Vagina (tissue), 2 donors: ENCODE measurements at regions not wholly inside any gene's neighbourhood (a gene's known extent, or its start where the extent isn't known, plus 50 kb on each side); places are given as distances from the start of the nearest gene placed in this dataset.

ENCODE experiments used
- POLR2A ChIP-seq, 2 donors: fragments of 450-650 bp; IDR thresholded peaks; one replicate each; pipeline ENCODE4 v1.6.1; 2017; ENCODE audit warnings: antibody characterized with exemption in 2 of 2, mild to moderate bottlenecking in 2 of 2, moderate library complexity in 2 of 2
- POLR2AphosphoS5 ChIP-seq, 2 donors: sonication (generic); formaldehyde crosslinking; IDR thresholded peaks; one replicate each; pipeline ENCODE4 v1.9.0; 2017; ENCODE audit warnings: antibody characterized with exemption in 2 of 2, mild to moderate bottlenecking in 2 of 2, low read depth in 1 of 2; ENCODE audit not compliant: insufficient read depth in 1 of 2
- TF ChIP-seq, protein P1 (sequence below), 3 experiments: fragments of 450-650 bp in 2 of 3; fragments of 200-600 bp in 1 of 3; sonication (generic) in 1 of 3; IDR thresholded peaks; one replicate each; pipeline ENCODE4 v1.5.1; 2017 to 2019; ENCODE audit warnings: antibody characterized with exemption in 3 of 3, mild to moderate bottlenecking in 2 of 3, moderate library complexity in 2 of 3

DNA sequence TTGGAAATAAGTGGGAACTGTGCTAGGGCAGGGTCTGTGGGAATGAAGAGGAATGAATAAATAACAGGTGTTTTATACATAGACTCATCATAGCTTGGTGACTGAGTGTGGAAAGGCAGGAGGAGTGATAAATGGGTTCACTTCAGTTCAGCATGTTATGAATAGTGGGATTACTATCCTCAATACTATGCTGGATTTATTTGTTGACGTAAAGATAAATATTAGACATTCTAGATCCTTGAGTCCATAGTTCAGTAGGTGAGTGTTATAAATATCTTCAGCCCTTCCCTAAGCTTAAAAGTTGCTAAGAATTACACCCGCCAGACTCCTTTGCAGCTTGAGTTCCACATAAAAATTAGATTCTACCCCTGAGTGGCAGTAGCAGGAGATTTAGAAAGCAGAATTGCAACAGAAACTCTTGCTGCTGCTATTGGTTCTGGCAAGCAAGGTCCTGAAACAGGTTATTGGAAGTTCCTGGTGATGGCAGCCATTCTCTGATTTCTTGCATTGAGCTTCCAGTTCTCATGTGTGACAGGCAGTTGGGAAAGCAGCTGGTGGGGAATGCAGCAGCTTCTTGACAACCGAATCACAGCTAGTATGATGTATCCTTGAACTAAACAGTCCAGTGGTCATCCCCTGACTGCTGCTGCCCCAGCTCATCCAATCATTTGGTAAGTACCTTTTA, 1558.9 kb downstream of the FAM181B start:
- TF ChIP-seq, protein P1, sequence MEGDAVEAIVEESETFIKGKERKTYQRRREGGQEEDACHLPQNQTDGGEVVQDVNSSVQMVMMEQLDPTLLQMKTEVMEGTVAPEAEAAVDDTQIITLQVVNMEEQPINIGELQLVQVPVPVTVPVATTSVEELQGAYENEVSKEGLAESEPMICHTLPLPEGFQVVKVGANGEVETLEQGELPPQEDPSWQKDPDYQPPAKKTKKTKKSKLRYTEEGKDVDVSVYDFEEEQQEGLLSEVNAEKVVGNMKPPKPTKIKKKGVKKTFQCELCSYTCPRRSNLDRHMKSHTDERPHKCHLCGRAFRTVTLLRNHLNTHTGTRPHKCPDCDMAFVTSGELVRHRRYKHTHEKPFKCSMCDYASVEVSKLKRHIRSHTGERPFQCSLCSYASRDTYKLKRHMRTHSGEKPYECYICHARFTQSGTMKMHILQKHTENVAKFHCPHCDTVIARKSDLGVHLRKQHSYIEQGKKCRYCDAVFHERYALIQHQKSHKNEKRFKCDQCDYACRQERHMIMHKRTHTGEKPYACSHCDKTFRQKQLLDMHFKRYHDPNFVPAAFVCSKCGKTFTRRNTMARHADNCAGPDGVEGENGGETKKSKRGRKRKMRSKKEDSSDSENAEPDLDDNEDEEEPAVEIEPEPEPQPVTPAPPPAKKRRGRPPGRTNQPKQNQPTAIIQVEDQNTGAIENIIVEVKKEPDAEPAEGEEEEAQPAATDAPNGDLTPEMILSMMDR (IDR thresholded peaks at IDR 0.05) = no peak
- no peak for TF ChIP-seq POLR2A (IDR thresholded peaks at IDR 0.05)
- TF ChIP-seq POLR2AphosphoS5 (IDR thresholded peaks at IDR 0.05; ENCODE audit: insufficient read depth in 1 of 2, low read depth in 1 of 2) = no peak
